K562 (cell line): ENCODE measurements at regions not wholly inside any gene's neighbourhood (a gene's known extent, or its start where the extent isn't known, plus 50 kb on each side); places are given as distances from the start of the nearest gene placed in this dataset.

ENCODE experiments used
- ATAC-seq: fragments of 200-7000 bp; cut with Tn5 transposase; 3 replicates; pipeline ENCODE4 v1.9.1; 2020; ENCODE audit warnings: moderate library complexity
- BruUV-seq: library from RNA; stranded (reverse); fragments of 400-500 nt; replicated peaks from 2 replicates; lab custom pipeline; 2021; lab: Mats Ljungman, UMichigan
- CTCF ChIA-PET: fragments of 300-600 bp; formaldehyde crosslinking; extraction: SDS; loops from one replicate; lab custom pipeline; 2021; ENCODE audit warnings: low intra/inter-chr PET ratio; lab: Yijun Ruan, JAX
- POLR2A ChIA-PET: fragments of 300-600, 350-650 bp; sonication (Branson Sonifier 250); formaldehyde crosslinking; extraction: SDS; loops from one replicate; lab custom pipeline; 2021; ENCODE audit warnings: antibody characterized with exemption, inconsistent platforms; lab: Yijun Ruan, JAX
- DNase-seq, 4 experiments: peaks; one replicate each; pipeline versions ENCODE4 v3.0.0 to v3.0.0-alpha.2; 2011 to 2018; ENCODE audit warnings: low spot score in 3 of 4, mixed read lengths in 3 of 4; ENCODE audit errors: extremely low read depth in 1 of 4
- FAIRE-seq: peaks from 2 replicates; lab custom pipeline; 2011; peaks lifted over from hg19 to GRCh38; lab: Jason Lieb, UNC
- H2AFZ ChIP-seq: 2 replicates; pipeline ENCODE4 v1.6.0; 2011; ENCODE audit warnings: low read depth, low read length, control low read depth, inconsistent platforms
- H3K27ac ChIP-seq: fragments of 200-600 bp; 3 replicates; pipeline ENCODE4 v1.8.0; 2011; ENCODE audit warnings: low read depth, mild to moderate bottlenecking, control low read depth, inconsistent platforms, low read length, moderate library complexity, mixed read lengths; ENCODE audit errors: extremely low read depth
- H3K27me3 ChIP-seq, 2 experiments: fragments of 300-600 bp in 1 of 2; 2 replicates in 1 of 2; 3 replicates in 1 of 2; pipeline versions ENCODE4 v1.6.0 to v1.8.0; 2011; ENCODE audit warnings: inconsistent platforms in 2 of 2, low read length in 2 of 2, mild to moderate bottlenecking in 1 of 2, mixed read lengths in 1 of 2, moderate library complexity in 1 of 2; ENCODE audit not compliant: control insufficient read depth in 2 of 2, insufficient read depth in 2 of 2
- H3K36me3 ChIP-seq: fragments of 300-600 bp; 3 replicates; pipeline ENCODE4 v1.8.0; 2011; ENCODE audit warnings: mild to moderate bottlenecking, low read length, inconsistent platforms; ENCODE audit not compliant: control insufficient read depth, insufficient read depth
- H3K4me1 ChIP-seq, 2 experiments: fragments of 200-600 bp in 1 of 2; replicated peaks in 1 of 2; 2 replicates in 1 of 2; 3 replicates in 1 of 2; pipeline versions ENCODE4 v1.5.1 to v1.8.0; 2011; ENCODE audit warnings: inconsistent platforms in 2 of 2, low read length in 2 of 2, mild to moderate bottlenecking in 1 of 2, mixed read lengths in 1 of 2, moderate library complexity in 1 of 2; ENCODE audit not compliant: control insufficient read depth in 2 of 2, insufficient read depth in 2 of 2
- H3K4me2 ChIP-seq: 2 replicates; pipeline ENCODE4 v1.6.1; 2011; ENCODE audit warnings: low read length, control low read depth, inconsistent platforms, mixed read lengths; ENCODE audit not compliant: insufficient read depth
- H3K4me3 ChIP-seq: fragments of 200-600 bp; sonication (generic), shearing (Covaris generic); 2 replicates; pipeline ENCODE4 v1.5.1; 2016; ENCODE audit warnings: control low read depth, inconsistent platforms
- H3K79me2 ChIP-seq: fragments of 200-600 bp; 3 replicates; pipeline ENCODE4 v1.8.0; 2011; ENCODE audit warnings: low read length, inconsistent platforms; ENCODE audit not compliant: control insufficient read depth, insufficient read depth
- H3K9ac ChIP-seq, 2 experiments: 2 replicates each; pipeline versions ENCODE4 v1.6.0 to v1.6.1; 2011; ENCODE audit warnings: low read depth in 2 of 2, low read length in 2 of 2, control low read depth in 1 of 2, inconsistent platforms in 1 of 2, mild to moderate bottlenecking in 1 of 2, mixed read lengths in 1 of 2; ENCODE audit not compliant: insufficient read depth in 1 of 2
- H3K9me1 ChIP-seq: one replicate; pipeline ENCODE4 v1.6.0; 2011; ENCODE audit warnings: inconsistent platforms, mild to moderate bottlenecking, low read length, moderate library complexity; ENCODE audit not compliant: control insufficient read depth, insufficient read depth
- H3K9me3 ChIP-seq: replicated peaks from 2 replicates; pipeline ENCODE4 v1.5.1; 2011; ENCODE audit warnings: low read depth, low read length, inconsistent platforms; ENCODE audit not compliant: control insufficient read depth, insufficient read depth
- H4K20me1 ChIP-seq: replicated peaks from 2 replicates; pipeline ENCODE4 v1.6.1; 2011; ENCODE audit warnings: low read length, inconsistent platforms, mixed read lengths; ENCODE audit not compliant: control insufficient read depth, insufficient read depth
- AFF1 ChIP-seq, 2 experiments: fragments of 450-650 bp; IDR thresholded peaks; 2 replicates each; pipeline ENCODE4 v1.6.1; 2018; ENCODE audit warnings: mild to moderate bottlenecking in 2 of 2, low read depth in 1 of 2; ENCODE audit not compliant: partially characterized antibody in 2 of 2
- HDAC3 ChIP-seq: fragments of 450-650 bp; IDR thresholded peaks from 2 replicates; pipeline ENCODE4 v1.6.1; 2018; ENCODE audit warnings: borderline replicate concordance, mild to moderate bottlenecking, moderate library complexity; ENCODE audit not compliant: partially characterized antibody
- HOMEZ ChIP-seq: fragments of 250-450 bp; sonication (Bioruptor Pico); IDR thresholded peaks from 2 replicates; pipeline ENCODE4 v1.4.0; 2020; ENCODE audit warnings: mild to moderate bottlenecking, moderate library complexity
- MYC ChIP-seq, 2 experiments: fragments of 250-450 bp in 1 of 2; sonication (Bioruptor Pico) in 1 of 2; IDR thresholded peaks; 2 replicates each; pipeline versions ENCODE4 v1.5.1 to v1.6.1; 2012 to 2021; ENCODE audit warnings: low read depth in 2 of 2, borderline replicate concordance in 1 of 2, improper control_type of control experiment in 1 of 2, low read length in 1 of 2, mild to moderate bottlenecking in 1 of 2, moderate library complexity in 1 of 2
- TARDBP ChIP-seq: fragments of 450-650 bp; IDR thresholded peaks from 2 replicates; pipeline ENCODE4 v1.6.1; 2016
- ZBTB9 ChIP-seq: fragments of 450-650 bp; formaldehyde crosslinking; IDR thresholded peaks from 2 replicates; pipeline ENCODE4 v1.4.0; 2020; ENCODE audit warnings: mild to moderate bottlenecking, moderate library complexity
- ZMIZ1 ChIP-seq, 2 experiments: fragments of 150-350 bp in 1 of 2; IDR thresholded peaks; 2 replicates each; pipeline ENCODE4 v1.6.1; 2012 to 2016; ENCODE audit warnings: low read depth in 2 of 2, low read length in 2 of 2, mild to moderate bottlenecking in 1 of 2, moderate library complexity in 1 of 2
- ZNF561 ChIP-seq: fragments of 450-650 bp; formaldehyde crosslinking; conservative IDR thresholded peaks from 2 replicates; pipeline ENCODE4 v1.4.0; 2020; ENCODE audit warnings: mild to moderate bottlenecking, moderate library complexity
- WGBS: fragments of 100-300 bp; shearing (Covaris generic); methylation state at CpG from one replicate; pipeline ENCODE4 v1.1.6; 2016; ENCODE audit warnings: low coverage, mixed read lengths; ENCODE audit not compliant: insufficient coverage; ENCODE audit errors: missing lambda C conversion rate; 5-methylcytosine and 5-hydroxymethylcytosine counted together
- in situ Hi-C: fragments of 300-500 bp; cut with MboI; formaldehyde crosslinking; loops from 4 replicates; pipeline ENCODE4 v1.15.0; 2018; ENCODE audit warnings: inconsistent platforms, mixed read lengths
- intact Hi-C: fragments of 100-400 bp; cut with micrococcal nuclease; formaldehyde crosslinking; loops from 2 replicates; pipeline ENCODE4 v1.14.2; 2022

GRCh38 chr18:78576967-78577366 lies 402.7 kb upstream of the SALL3 start:
- Histone ChIP-seq H3K4me2 (no peak overlapping the region), H3K27ac (no peak overlapping the region), H3K79me2 (no peaks in the 10 kb centered on the region), H3K9me1 (no peaks in the 10 kb centered on the region), H3K36me3 (no peaks in the 10 kb centered on the region), H3K4me3 (no peak overlapping the region), H2AFZ (no peak overlapping the region), H4K20me1 (no peaks in the 10 kb centered on the region)
- 0% methylated on average over 5 of the region's 11 CpGs for WGBS
- TF ChIP-seq HDAC3, result no peak
- no peak for TF ChIP-seq AFF1 (IDR thresholded peaks at IDR 0.05; ENCODE audit: low read depth in 1 of 2, partially characterized antibody in 2 of 2)
- TF ChIP-seq HOMEZ (CRISPR knock-in tag), result no peak
- TF ChIP-seq MYC (IDR thresholded peaks at IDR 0.05; ENCODE audit: low read depth, low read length), result no peak
- no peak for TF ChIP-seq MYC (CRISPR knock-in tag; IDR thresholded peaks at IDR 0.05; ENCODE audit: borderline replicate concordance, low read depth)
- TF ChIP-seq TARDBP, result no peak
- TF ChIP-seq ZNF561 (CRISPR knock-in tag), result no peak
- TF ChIP-seq ZBTB9, result no peak
- no peak for TF ChIP-seq ZMIZ1 (IDR thresholded peaks at IDR 0.05; ENCODE audit: low read depth in 2 of 2, low read length in 2 of 2)
- TF ChIP-seq, all 486 proteins: peak for 0
- BruUV-seq, result no TSS peak
- FAIRE-seq (no peak), ATAC-seq (no peak), DNase-seq (no peak)
- Histone ChIP-seq H3K4me1 (no peaks in the 10 kb centered on the region), H3K9ac (no peak overlapping the region), H3K27me3 (peaks cover 0 to 6% of the 10 kb centered on the region in 2 experiments; a peak in 2 of 5 replicates), H3K9me3 (no peaks in the 10 kb centered on the region)
- intact Hi-C loops (no loop called here), in situ Hi-C loops (no loop called here)
- CTCF ChIA-PET, result no interaction called here
- POLR2A ChIA-PET, result no interaction called here
